ENCODE measurements at regions not wholly inside any gene's neighbourhood (a gene's known extent, or its start where the extent isn't known, plus 50 kb on each side); places are given as distances from the start of the nearest gene placed in this dataset.
"Not testable (repeated sequence)": the region's sequence is repeated elsewhere in the genome, so short reads cannot be mapped to it uniquely, and the experiment has no call there.

- H3K4me3 ChIP-seq (ENCODE audit: low read depth, low read length), result no peak overlapping the region
- no peak for TF ChIP-seq CTCF (IDR thresholded peaks at IDR 0.05; ENCODE audit: control insufficient read depth, extremely low read depth, insufficient read depth)
- DNase-seq (ENCODE audit: low read depth), result peak; percentile 21
Observed at GRCh38 chr6:51200676-51201075, 382.0 kb downstream of the TFAP2B start.

GRCh38 chr6:51202653-51203052, 384.0 kb downstream of the TFAP2B start:
- not testable (repeated sequence) for H3K4me3 ChIP-seq (ENCODE audit: low read depth, low read length); DNase-seq (ENCODE audit: low read depth)

- H3K4me3 ChIP-seq (ENCODE audit: low read depth, low read length), result no peak overlapping the region
- no peak for DNase-seq (ENCODE audit: low read depth)
- no peak for TF ChIP-seq CTCF (IDR thresholded peaks at IDR 0.05; ENCODE audit: control insufficient read depth, extremely low read depth, insufficient read depth)
Observed at GRCh38 chr6:51203504-51203903, 384.8 kb downstream of the TFAP2B start.

GRCh38 chr6:51206686-51207085, 388.0 kb downstream of the TFAP2B start:
- DNase-seq (ENCODE audit: low read depth); H3K4me3 ChIP-seq (ENCODE audit: low read depth, low read length): not testable (repeated sequence)

GRCh38 chr6:51209651-51210050, 391.0 kb downstream of the TFAP2B start:
- no peak overlapping the region for H3K4me3 ChIP-seq (ENCODE audit: low read depth, low read length)
- TF ChIP-seq CTCF (IDR thresholded peaks at IDR 0.05; ENCODE audit: control insufficient read depth, extremely low read depth, insufficient read depth), result no peak
- no peak for DNase-seq (ENCODE audit: low read depth)

- TF ChIP-seq CTCF (IDR thresholded peaks at IDR 0.05; ENCODE audit: control insufficient read depth, extremely low read depth, insufficient read depth), result no peak
- no peak for DNase-seq (ENCODE audit: low read depth)
- H3K4me3 ChIP-seq (ENCODE audit: low read depth, low read length), result no peak overlapping the region
Observed at GRCh38 chr6:51213811-51214210, 395.1 kb downstream of the TFAP2B start.

- H3K4me3 ChIP-seq (ENCODE audit: low read depth, low read length), result no peak overlapping the region
- no peak for TF ChIP-seq CTCF (IDR thresholded peaks at IDR 0.05; ENCODE audit: control insufficient read depth, extremely low read depth, insufficient read depth)
Observed at GRCh38 chr6:51214442-51214841, 395.8 kb downstream of the TFAP2B start.

GRCh38 chr6:51218181-51218580, 399.5 kb downstream of the TFAP2B start:
- H3K4me3 ChIP-seq (ENCODE audit: low read depth, low read length), result no peak overlapping the region
- no peak for TF ChIP-seq CTCF (IDR thresholded peaks at IDR 0.05; ENCODE audit: control insufficient read depth, extremely low read depth, insufficient read depth)
- DNase-seq (ENCODE audit: low read depth), result no peak

More at GRCh38 chr6:51214442-51214841, 395.8 kb downstream of the TFAP2B start:
- DNase-seq (ENCODE audit: low read depth), result no peak

- not testable (repeated sequence) for DNase-seq (ENCODE audit: low read depth); H3K4me3 ChIP-seq (ENCODE audit: low read depth, low read length)
Observed at GRCh38 chr6:51224580-51225240, 406.0 kb downstream of the TFAP2B start.
